ENCODE measurements at regions not wholly inside any gene's neighbourhood (a gene's known extent, or its start where the extent isn't known, plus 50 kb on each side); places are given as distances from the start of the nearest gene placed in this dataset.

GRCh38 chr18:67292814-67293213 is 223.7 kb downstream of the DSEL start:
- no peak for TF ChIP-seq CTCF (IDR thresholded peaks at IDR 0.05; ENCODE audit: low read depth, low read length, poor library complexity, severe bottlenecking)
- no peak for TF ChIP-seq EZH2phosphoT487 (IDR thresholded peaks at IDR 0.05; ENCODE audit: borderline replicate concordance, low read length)
